Stimulated activated CD8-positive, alpha-beta memory T cell treated with anti-CD3 and anti-CD28 coated beads, Interleukin-2, amount 100 ng/mL, for 1 hour (primary cell): ENCODE measurements at regions not wholly inside any gene's neighbourhood (a gene's known extent, or its start where the extent isn't known, plus 50 kb on each side); places are given as distances from the start of the nearest gene placed in this dataset.
"Not testable (repeated sequence)": the region's sequence is repeated elsewhere in the genome, so short reads cannot be mapped to it uniquely, and the experiment has no call there.

Source experiments
- DNase-seq, 2 donors: peaks; one replicate each; pipeline ENCODE4 v3.0.0-alpha.2; 2020; ENCODE audit warnings: low read depth in 2 of 2

DNA sequence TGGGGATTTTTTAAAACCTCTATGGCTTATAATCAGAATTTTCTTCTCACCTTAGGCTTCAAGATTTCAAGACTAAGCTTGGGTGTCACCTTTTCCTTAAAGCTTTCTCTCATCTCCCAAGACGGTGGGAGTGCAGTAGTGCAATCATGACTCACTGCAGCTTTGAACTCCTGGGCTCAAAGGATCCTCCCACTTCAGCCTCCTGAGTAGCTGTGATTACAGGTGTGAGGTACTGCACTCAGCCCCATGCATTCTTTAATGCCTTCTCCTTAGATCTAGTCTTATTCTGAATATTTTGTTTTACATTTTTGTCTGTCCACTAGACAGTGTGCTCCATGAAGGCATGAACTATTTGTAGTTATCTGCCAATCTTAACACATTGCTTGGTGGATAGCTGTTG, 55.7 kb upstream of the FAT3 start:
- DNase-seq = no peak

DNA sequence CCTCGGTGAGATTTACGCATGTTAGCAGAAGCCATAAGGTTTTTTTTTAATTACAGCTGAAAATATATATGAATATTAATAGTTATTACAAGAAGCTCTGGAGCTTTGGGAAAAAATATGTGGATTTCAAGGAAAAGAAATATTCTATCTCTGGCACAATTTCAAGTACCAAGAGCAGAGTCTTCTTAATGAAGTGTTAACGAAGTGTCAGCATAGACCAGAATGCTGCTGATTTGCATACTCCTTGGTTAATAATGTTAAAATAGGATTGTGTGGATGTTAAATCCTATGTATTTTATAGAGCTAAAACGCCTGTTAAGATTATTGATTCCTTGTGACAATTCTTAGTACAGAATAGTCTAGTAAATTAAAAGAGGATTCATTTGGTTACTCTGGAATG, 57.0 kb upstream of the FAT3 start:
- DNase-seq = no peak

DNA sequence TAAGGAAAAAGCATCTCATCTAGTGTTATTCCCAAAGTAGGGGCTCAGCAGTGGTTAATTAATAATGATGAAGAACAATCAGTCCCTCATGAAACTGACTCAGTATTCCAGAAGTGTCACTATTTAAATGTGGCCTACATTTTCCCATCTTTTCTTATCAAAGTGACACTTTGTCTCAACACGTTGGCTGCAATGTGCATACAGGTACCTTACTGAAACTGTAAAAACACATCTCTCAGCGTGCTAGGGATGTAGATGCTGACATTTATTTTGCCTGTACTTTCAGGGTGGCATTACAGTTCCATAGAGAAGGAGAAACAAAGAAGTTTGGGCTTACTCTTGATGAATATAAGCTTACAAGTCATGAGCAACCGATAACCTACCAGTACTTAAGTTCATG, 58.3 kb upstream of the FAT3 start:
- DNase-seq = no peak

DNA sequence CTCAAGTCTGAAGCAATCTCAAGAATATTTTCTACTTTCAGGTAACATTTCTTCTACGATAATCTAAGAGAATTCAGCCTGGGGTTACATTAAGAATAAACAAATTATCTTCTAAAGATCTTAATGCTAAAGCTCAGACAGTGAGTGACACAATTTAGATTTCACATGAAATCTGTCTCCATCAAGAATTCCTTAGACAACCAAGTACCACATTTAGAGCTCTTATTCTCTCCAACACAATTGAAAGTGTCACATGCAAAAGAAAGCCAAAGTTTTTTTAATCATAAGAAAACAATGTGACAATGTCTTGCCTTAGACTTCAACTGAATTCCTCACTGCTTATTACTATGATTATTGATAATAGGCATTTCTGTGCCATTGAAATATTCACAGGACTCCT, 60.7 kb upstream of the FAT3 start:
- DNase-seq = no peak

DNA sequence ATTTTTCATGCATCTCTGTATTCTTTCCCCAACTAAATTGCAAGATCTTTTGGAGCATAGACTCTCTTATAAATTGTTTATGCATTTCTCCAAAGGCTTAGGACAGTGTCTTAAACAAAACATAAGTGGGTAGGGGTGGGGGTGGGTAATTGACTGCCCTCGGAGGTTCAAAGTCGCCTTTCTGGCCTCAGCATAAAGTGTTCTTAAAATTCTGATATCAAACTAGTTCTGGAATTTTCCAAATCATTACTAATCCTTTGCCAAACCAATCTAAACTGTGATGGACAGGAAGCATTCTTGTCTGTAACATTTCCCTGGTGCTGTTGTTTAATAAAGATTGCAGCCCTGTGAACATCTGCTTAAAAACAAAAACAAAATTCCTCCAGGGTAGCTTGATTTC, 61.8 kb upstream of the FAT3 start:
- no peak for DNase-seq

DNA sequence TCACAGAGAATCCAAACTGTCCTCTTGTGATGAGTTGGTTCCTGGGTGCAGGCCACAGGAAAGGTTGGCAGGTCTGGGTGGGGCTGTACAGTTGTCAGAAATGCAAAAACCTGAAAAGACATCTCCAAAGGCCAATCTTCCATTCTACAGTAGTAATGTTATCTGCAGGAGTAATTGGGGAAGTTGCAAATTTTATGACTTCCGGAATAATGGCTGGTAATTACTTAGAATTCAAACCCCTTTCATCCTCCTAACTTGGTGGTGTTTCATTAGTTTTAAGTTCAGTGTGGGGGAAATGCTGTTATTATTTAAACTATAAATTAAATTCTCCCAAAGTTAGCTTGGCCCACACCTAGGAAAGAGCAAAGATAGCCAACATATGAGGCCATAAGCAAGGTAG, 64.7 kb upstream of the FAT3 start:
- no peak for DNase-seq

DNA sequence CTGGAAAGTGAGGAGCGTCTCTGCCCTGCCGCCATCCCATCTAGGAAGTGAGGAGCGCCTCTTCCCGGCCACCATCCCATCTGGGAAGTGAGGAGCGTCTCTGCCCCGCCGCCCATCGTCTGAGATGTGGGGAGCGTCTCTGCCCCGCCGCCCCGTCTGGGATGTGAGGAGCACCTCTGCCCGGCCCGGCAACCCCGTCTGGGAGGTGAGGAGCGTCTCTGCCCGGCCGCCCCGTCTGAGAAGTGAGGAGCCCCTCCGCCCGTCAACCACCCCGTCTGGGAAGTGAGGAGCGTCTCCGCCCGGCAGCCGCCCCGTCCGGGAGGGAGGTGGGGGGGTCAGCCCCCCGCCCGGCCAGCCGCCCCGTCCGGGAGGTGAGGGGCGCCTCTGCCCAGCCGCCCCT, 67.2 kb upstream of the FAT3 start:
- DNase-seq = not testable (repeated sequence)

DNA sequence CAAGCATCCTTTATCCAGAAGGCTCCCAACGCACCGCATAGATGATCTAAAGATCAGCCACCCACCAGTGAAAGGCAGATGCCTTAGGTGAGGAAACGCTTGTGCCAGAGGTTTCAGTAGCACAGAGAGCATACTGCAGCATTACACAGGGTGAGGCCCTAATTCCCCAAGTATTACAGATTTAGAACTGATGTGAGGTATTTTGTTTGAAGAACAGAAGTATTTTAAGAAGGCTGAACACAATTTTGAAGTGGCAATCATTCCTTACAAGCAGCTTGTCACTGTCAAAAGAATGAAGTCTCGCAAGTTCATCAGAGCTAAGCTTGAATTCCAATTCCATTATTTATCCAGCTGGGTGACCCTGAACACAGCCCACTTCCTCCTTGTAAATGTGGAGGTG, 70.0 kb upstream of the FAT3 start:
- no peak for DNase-seq

DNA sequence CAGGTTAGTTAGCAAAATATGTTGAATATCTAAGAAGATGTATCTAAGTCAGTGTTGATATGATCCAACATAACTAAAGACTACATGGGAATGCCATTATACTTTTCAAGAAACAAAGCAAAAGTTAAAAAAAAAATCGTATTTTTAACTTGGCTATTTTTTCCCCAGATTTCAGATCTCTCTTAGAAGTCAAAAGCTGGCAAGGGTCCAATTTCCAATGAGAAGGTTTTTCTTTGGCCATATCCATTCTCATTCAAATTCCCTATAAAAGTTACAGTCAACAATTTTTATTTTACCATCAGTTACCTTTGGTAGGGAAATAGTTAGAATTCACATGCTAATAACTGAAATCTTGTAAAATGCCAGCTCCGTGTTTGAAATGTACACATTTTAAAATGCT, 70.5 kb upstream of the FAT3 start:
- no peak for DNase-seq

DNA sequence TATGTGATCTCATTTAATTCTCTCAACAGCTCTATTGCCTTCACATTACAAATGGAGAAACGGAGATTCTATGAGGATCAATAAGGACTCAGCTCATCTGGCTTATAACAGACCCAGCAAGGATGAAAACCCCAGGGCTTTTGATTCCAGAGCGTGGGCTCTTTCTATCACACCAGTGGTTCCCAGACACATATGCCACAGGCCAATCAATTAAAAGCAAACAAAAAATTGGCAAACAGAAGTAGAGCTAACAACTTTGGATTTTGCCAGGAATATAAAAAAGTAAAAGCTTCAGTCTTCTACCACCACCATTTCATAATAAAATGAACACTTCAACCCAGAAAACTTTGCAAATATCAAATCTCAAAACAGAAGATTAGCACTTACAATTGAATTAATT, 71.1 kb upstream of the FAT3 start:
- no peak for DNase-seq

DNA sequence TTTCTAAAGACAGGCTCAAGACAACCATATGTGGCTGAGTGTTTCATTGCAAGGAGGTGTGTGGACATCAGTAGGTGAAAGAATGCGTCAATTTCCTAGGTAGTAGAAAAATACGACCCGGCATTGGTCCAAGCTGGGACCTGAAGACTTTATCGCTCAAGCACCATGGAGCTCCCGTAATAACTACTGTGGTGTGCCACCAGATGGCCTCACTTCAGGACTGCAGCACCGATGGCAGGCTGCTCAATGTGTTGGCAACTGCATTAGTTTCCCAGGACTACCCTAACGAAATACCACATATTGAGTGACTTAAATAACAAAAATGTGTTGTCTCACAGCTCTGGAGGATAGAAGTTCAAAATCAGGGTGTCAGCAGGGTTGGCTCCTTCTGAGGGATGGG, 72.4 kb upstream of the FAT3 start:
- DNase-seq = no peak

DNA sequence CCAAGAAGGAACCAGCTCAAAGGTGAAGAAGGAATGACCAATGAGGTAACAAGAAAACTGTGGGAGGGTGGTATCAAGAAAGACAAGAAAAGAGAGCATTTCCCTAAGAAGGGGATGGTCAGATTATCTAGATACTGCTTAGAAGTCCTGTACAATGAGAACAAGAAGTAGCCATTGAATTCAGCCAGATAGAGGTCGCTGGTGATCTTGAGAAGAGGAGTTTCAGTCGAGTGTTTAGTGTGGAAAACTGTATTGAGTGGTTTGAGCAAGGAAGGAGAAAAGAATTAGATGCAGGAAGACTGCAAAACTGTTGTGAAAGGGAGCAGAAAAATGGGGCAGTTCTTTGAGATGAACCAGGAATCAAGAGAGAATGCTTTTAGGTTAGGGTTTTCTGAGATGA, 74.6 kb upstream of the FAT3 start:
- no peak for DNase-seq

DNA sequence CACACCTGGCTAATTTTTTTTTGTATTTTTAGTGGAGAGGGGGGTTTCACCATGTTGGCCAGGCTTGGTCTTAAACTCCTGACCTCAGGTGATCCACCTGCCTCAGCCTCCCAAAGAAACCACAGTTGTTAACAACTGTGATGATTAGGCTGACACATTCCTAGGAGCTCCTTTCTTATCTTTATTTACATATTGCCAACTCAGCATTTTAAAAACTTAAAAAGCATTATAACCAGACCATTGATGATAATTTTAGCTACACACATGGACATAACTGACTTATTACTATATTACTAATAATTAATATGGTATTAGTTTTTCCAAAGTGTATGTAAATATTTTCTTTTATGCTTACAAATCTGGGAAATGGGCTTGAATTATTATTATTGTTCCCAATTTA, 82.9 kb upstream of the FAT3 start:
- DNase-seq = no peak

DNA sequence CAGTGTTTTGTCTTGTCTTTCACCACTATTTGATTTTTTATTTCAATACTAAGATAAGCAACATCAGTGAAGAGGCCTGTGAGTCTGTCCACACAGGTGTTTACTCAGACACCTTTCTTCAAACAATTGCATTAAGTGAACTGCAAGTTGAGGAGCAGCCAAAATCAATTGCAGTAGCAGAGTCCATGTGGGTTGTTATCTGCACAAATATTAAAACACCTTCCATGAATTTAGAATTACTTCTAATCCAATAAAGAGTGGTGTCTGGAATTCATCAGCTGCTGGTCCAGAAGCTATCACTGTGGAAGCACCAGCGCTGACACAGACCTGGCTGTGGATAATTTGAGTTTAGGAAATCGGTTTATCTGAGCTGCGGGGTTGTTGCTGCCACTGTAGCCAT, 83.5 kb upstream of the FAT3 start:
- DNase-seq = no peak

DNA sequence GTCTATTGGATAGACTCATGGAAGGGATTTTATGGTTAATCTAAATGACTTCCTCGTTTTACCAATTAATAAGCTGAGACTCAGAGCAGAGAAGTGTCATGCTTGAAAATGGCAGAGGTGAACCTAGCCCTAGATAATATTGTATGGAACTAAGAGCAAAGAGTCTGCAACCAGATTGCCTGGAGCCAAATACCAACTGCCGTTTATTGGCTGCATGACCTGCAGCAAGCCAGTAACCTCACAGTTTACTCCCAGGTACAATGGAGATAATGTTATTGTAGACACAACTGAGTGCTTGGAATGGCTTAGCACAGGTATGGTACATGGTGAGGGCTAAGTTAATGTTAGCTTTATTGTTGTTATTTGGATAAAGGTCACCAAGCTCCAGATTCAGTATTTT, 84.6 kb upstream of the FAT3 start:
- DNase-seq = no peak

DNA sequence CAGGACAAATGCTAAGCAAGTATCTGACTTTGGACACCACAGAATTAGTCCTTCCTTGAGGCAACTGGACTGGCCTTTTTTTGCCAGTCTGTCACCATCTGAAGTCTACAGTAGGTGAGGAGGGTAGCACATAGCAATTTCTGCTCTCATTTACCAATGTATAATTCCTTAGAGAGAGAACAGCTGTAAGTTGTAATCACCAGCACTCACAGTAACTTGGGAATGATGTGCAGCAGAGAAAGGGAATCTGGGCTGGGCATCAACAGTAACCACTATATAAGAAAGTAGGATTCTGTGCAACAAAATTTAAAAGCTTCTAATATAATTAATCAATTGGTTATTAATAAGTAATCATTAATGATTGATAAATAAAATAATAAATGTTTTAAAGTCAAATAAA, 86.3 kb upstream of the FAT3 start:
- DNase-seq = no peak

DNA sequence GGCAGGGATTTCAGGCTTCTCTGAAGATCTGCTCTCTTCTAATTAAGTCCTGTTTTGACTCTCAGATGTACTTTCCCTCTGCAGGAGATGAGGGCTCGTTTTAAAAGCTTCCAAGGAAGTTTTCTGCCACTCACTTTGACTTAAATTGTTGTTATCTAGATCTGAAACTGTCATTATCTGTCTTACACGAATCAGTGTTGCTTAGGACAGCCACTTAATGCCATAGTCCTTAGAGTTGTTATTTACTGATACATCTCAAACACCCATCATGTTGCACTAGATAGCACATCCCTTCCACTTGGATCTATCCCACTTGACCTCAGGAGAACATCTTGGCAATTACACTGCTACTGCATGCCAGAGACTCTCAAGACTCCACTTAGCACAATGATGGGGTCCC, 86.9 kb upstream of the FAT3 start:
- DNase-seq = no peak

DNA sequence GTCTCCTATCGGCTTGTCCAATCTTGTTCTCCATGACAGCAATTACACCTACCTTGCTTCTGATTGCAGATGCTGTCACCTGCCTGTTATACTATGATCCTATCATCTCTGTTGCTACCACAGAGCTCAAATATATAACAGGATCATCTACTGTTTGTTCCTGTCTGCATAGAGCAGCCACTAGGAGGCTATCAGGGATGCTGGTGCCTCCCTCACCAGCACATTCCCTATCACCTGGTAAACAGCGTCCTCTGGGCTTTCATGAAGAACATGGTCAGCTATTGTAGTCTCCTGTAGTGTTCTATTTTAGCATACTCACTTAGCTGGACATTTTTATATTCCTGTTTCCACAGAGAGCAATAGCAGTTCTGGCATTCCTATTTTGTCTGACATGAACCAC, 87.8 kb upstream of the FAT3 start:
- DNase-seq = no peak

DNA sequence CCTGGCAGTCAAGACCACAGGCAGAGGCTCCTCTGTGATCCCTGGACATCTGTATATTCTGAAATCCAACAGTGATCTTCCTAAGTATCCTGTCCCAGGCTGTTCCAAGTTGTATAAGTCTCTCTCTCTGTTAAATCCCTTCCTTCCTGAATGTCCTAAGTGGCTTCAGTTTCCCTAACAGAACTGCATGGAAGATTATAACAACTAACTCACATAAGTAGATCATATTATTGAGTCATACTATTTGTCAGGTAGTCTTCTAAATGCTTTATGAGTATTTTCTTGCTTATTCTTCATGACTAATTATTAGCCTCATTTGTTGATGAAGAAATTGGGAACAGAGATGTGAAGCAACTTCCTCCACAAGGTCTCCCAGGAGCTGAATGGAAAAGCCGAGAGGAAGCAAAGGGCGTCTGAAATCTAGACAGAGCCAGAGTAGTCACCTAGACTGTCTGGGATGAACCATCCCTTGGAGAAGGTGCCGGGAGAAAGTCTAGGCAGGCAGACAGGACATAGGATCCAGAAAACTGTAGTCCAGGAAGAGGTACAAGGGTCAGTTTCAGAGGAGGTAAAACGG, 93.2 kb upstream of the FAT3 start:
- no peak for DNase-seq

DNA sequence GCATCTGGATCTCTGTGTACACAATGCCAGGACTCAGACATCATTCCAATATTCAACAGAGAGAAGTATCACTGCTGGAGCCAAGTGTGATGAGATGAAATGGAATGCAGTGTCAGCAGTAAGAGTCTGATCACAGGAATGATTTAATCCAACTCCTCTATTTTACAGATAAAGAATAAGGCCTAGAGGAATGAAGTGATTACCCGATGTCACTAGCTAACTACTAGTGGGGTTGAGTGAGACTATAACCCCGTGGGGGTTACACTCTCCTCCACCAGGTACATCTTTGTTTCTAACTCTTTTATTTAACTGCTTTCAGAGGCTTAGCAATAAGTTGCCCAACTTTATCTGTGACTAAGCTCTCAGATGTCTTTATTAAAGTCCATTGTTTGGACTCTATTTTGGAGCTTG, 94.2 kb upstream of the FAT3 start:
- no peak for DNase-seq

DNA sequence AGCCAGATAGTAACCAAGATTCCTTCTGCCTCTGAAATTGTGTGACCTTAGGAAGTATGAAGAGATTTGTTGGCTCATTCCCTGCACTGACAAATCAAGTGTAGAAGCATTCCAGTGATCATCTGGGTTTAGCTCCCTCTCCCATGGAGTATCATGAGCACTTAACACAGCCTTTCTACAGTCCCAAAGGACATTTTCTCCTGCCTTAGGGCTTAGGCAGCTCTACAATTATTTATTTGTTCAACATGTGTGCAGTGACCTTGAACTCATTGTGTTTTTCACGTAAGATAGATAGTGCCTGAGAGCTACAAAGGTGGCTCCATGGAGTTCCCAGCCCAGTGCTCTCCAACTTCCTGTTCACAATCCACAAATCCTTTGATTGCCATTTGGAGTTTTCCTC, 94.8 kb upstream of the FAT3 start:
- no peak for DNase-seq

DNA sequence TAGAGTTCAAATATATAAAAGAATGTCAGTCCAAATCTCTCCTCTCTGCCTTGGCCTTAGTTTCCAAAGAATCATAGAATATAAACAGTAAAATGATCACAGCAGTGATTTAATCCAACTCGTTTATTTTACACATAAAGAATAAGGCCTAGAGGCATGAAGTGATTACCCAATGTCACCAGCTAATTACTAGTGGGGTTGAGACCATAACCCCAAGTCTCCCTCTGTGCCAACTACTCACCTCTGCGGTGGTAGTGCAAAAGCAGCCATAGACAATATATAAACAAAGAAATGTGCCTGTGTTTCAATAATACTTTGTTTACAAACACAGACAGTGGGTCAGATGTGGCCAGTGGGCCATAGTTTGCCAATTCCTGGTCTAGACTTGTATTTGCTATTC, 96.6 kb upstream of the FAT3 start:
- no peak for DNase-seq

DNA sequence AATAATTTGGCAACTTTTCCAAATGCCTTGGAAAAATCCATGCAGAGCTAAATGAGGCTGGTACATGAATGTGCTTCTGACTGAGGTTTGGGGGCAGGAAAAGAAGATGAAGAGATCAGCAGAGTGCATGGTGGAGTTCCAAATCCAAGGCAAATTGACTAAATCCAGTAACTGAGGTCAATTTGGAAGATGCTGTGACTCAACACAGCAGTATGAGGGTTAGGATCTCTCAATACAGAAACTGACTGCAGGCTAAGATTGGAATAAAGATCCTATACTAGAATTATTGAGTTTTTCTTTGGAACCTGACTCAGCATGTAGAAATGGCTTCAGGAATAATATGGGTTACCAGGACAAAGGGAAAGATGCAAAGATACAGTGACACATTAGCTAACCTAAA, 99.3 kb upstream of the FAT3 start:
- no peak for DNase-seq

DNA sequence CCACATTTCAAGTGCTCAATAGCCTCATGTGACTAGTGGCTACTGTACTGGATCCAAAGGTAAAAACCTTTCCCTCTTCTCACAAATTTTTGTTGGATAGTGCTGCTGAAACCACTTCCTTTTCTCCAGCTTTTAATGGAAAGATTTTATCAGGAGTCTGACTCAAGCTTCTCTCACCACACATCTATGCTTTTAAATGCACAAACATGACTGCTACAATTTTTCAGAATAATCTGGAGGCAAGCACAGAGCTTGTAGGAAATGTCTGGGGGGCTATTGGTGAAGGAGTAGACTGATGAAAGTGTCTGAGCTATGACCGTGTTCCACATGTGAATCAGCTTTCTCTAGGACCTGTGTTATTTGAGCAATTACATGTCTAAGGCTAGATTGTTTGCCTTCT, 101.1 kb upstream of the FAT3 start:
- no peak for DNase-seq

DNA sequence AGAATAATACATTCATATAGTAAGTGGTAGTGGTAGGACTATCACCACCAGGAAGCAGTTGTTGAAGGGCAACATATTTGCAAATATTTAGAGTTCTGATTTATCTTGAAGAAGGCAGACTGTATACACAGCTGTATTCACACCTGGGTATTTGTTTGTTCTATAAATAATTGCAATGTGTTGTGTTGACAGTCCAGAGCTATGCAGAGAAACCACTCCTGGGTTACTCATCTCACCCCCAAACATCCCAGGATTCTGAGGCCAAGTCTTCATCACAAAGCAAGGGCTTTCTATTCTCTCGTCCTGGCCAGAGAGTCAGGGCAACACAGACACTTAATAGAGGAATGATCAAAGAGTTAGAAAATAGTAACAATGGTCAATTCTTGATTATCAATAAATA, 102.1 kb upstream of the FAT3 start:
- no peak for DNase-seq
